SIG-M5 (cell line): ENCODE measurements at regions not wholly inside any gene's neighbourhood (a gene's known extent, or its start where the extent isn't known, plus 50 kb on each side); places are given as distances from the start of the nearest gene placed in this dataset.
A peak's percentile ranks its signal among the peaks of the same experiment; 100 is the strongest.
"Not testable (repeated sequence)": the region's sequence is repeated elsewhere in the genome, so short reads cannot be mapped to it uniquely, and the experiment has no call there.

ENCODE experiments used
- DNase-seq: peaks from one replicate; lab custom pipeline; 2025; lab: John Stamatoyannopoulos, UW

- no peak for DNase-seq
Observed at GRCh38 chr6:27854421-27854820, 57.8 kb downstream of the OR2B2 start.

GRCh38 chr6:27851440-27851839 is 60.8 kb downstream of the OR2B2 start:
- DNase-seq: no peak

- DNase-seq: not testable (repeated sequence)
Observed at GRCh38 chr6:27849001-27849400, 63.2 kb downstream of the OR2B2 start.

- DNase-seq: no peak
Observed at GRCh38 chr6:27847706-27848105, 64.5 kb downstream of the OR2B2 start.

- DNase-seq: no peak
Observed at GRCh38 chr6:27840572-27840971, 71.6 kb downstream of the OR2B2 start.

- no peak for DNase-seq
Observed at GRCh38 chr6:27839626-27840475, 72.3 kb downstream of the OR2B2 start.

- DNase-seq: no peak
Observed at GRCh38 chr6:27838945-27839625, 73.1 kb downstream of the OR2B2 start.

GRCh38 chr6:27838058-27838944 is 73.9 kb downstream of the OR2B2 start:
- peak; percentile 91 for DNase-seq

GRCh38 chr6:27837625-27838057 is 74.6 kb downstream of the OR2B2 start:
- no peak for DNase-seq

GRCh38 chr6:27836783-27837624 is 75.2 kb downstream of the OR2B2 start:
- peak; percentile 54 for DNase-seq

- DNase-seq: no peak
Observed at GRCh38 chr6:27836141-27836782, 75.9 kb downstream of the OR2B2 start.

GRCh38 chr6:27834879-27835549 is 77.2 kb downstream of the OR2B2 start:
- no peak for DNase-seq

GRCh38 chr6:27834384-27834783 is 77.8 kb downstream of the OR2B2 start:
- DNase-seq: no peak

GRCh38 chr6:27831434-27832081 is 80.6 kb downstream of the OR2B2 start:
- DNase-seq: not testable (repeated sequence)

- not testable (repeated sequence) for DNase-seq
Observed at GRCh38 chr6:27830600-27831433, 81.4 kb downstream of the OR2B2 start.

- DNase-seq: no peak
Observed at GRCh38 chr6:27830212-27830599, 82.0 kb downstream of the OR2B2 start.

- DNase-seq: no peak
Observed at GRCh38 chr6:27829453-27830211, 82.6 kb downstream of the OR2B2 start.

- DNase-seq: not testable (repeated sequence)
Observed at GRCh38 chr6:27827477-27827876, 84.7 kb downstream of the OR2B2 start.
